B cell (primary cell): ENCODE measurements at regions not wholly inside any gene's neighbourhood (a gene's known extent, or its start where the extent isn't known, plus 50 kb on each side); places are given as distances from the start of the nearest gene placed in this dataset.

Experiments
- ATAC-seq: fragments of 200-7000 bp; cut with Tn5 transposase; one replicate; pipeline ENCODE4 v1.10.0; 2021; ENCODE audit warnings: low read depth, mild to moderate bottlenecking, moderate number of reproducible peaks, moderate library complexity
- CTCF ChIA-PET: fragments of 350-600 bp; sonication (Branson Sonifier 250); formaldehyde crosslinking; loops from one replicate; lab custom pipeline; 2021; ENCODE audit warnings: antibody characterized with exemption, inconsistent platforms; lab: Charles Lee
- POLR2A ChIA-PET: fragments of 350-600 bp; sonication (Branson Sonifier 250); formaldehyde crosslinking; loops from one replicate; lab custom pipeline; 2021; ENCODE audit warnings: antibody characterized with exemption; lab: Charles Lee
- DNase-seq: peaks from one replicate; pipeline ENCODE4 v3.0.0; 2013
- H2AFZ ChIP-seq: 2 replicates; pipeline ENCODE4 v1.6.1; 2012; ENCODE audit warnings: mild to moderate bottlenecking, low read depth, low read length; ENCODE audit not compliant: insufficient read depth, poor library complexity, severe bottlenecking
- H3K27ac ChIP-seq, 2 donors: 1 replicate in 1 of 2; 2 replicates in 1 of 2; pipeline ENCODE4 v1.5.1; 2012 to 2013; ENCODE audit warnings: low read length in 2 of 2, mild to moderate bottlenecking in 2 of 2, moderate library complexity in 1 of 2
- H3K27me3 ChIP-seq, 4 experiments: fragments of 200-600 bp in 1 of 4; sonication (generic) in 1 of 4; replicated peaks in 1 of 4; 1 replicate in 2 of 4; 2 replicates in 2 of 4; pipeline versions ENCODE4 v1.6.1 to v1.7.0; 2013 to 2016; ENCODE audit warnings: low read length in 3 of 4, mild to moderate bottlenecking in 2 of 4, mixed read lengths in 1 of 4, moderate library complexity in 1 of 4; ENCODE audit not compliant: insufficient read depth in 4 of 4, control insufficient read depth in 3 of 4; ENCODE audit errors: control extremely low read depth in 1 of 4
- H3K36me3 ChIP-seq, 2 experiments: replicated peaks in 1 of 2; 1 replicate in 1 of 2; 2 replicates in 1 of 2; pipeline versions ENCODE4 v1.6.1 to v1.7.1; 2013; ENCODE audit warnings: low read length in 1 of 2; ENCODE audit not compliant: insufficient read depth in 2 of 2, control insufficient read depth in 1 of 2; ENCODE audit errors: control extremely low read depth in 1 of 2, extremely low read depth in 1 of 2
- H3K4me1 ChIP-seq, 2 donors: fragments of 200-600 bp in 1 of 2; sonication (generic) in 1 of 2; 1 replicate in 1 of 2; 2 replicates in 1 of 2; pipeline versions ENCODE4 v1.5.1 to v1.6.1; 2013 to 2017; ENCODE audit warnings: low read length in 2 of 2; ENCODE audit not compliant: control insufficient read depth in 2 of 2, insufficient read depth in 2 of 2
- H3K4me2 ChIP-seq: replicated peaks from 2 replicates; pipeline ENCODE3; 2012; ENCODE audit warnings: mild to moderate bottlenecking, low read depth, low read length; ENCODE audit not compliant: poor library complexity, severe bottlenecking
- H3K4me3 ChIP-seq, 5 experiments: fragments of 200-600 bp in 1 of 5; sonication (generic) in 1 of 5; 1 replicate in 3 of 5; 2 replicates in 2 of 5; pipeline versions ENCODE4 v1.5.1 to v1.7.0; 2011 to 2016; ENCODE audit warnings: low read length in 4 of 5, mild to moderate bottlenecking in 4 of 5, low read depth in 2 of 5, control low read depth in 1 of 5, moderate library complexity in 1 of 5; ENCODE audit not compliant: insufficient read depth in 1 of 5; ENCODE audit errors: control extremely low read depth in 1 of 5, extremely low read depth in 1 of 5
- H3K79me2 ChIP-seq: fragments of 200-600 bp; sonication (generic); one replicate; pipeline ENCODE4 v1.6.0; 2016; ENCODE audit warnings: low read length; ENCODE audit not compliant: control insufficient read depth, insufficient read depth
- H3K9ac ChIP-seq: fragments of 200-600 bp; sonication (generic); 2 replicates; pipeline ENCODE4 v1.6.1; 2017; ENCODE audit warnings: mild to moderate bottlenecking, low read length, moderate library complexity
- H3K9me3 ChIP-seq, 3 donors: one replicate each; pipeline versions ENCODE4 v1.6.1 to v1.7.1; 2013; ENCODE audit warnings: low read length in 2 of 3; ENCODE audit not compliant: control insufficient read depth in 2 of 3, insufficient read depth in 1 of 3; ENCODE audit errors: control extremely low read depth in 1 of 3
- H4K20me1 ChIP-seq: 2 replicates; pipeline ENCODE4 v1.6.0; 2012; ENCODE audit warnings: mild to moderate bottlenecking, low read length; ENCODE audit not compliant: insufficient read depth, control insufficient read depth, poor library complexity, severe bottlenecking
- H3K27ac Mint-ChIP-seq: one replicate; pipeline ENCODE4 v1.8.0; 2021; ENCODE audit warnings: mixed read lengths
- H3K27me3 Mint-ChIP-seq: one replicate; pipeline ENCODE4 v1.8.0; 2021; ENCODE audit warnings: mixed read lengths
- H3K4me1 Mint-ChIP-seq: one replicate; pipeline ENCODE4 v1.8.0; 2021; ENCODE audit warnings: mixed read lengths
- H3K4me3 Mint-ChIP-seq: one replicate; pipeline ENCODE4 v1.8.0; 2021; ENCODE audit warnings: mixed read lengths
- H3K9me3 Mint-ChIP-seq: one replicate; pipeline ENCODE4 v1.8.0; 2022; ENCODE audit warnings: mixed read lengths; ENCODE audit not compliant: insufficient read depth
- EZH2 ChIP-seq: IDR thresholded peaks from 2 replicates; pipeline ENCODE4 v1.6.1; 2012; ENCODE audit warnings: borderline replicate concordance, low read depth, mild to moderate bottlenecking, moderate library complexity, low read length; ENCODE audit not compliant: insufficient read depth, poor library complexity, severe bottlenecking
- WGBS: methylation state at CpG from one replicate; pipeline ENCODE4 v1.1.5; 2013; ENCODE audit warnings: missing lambda C conversion rate; ENCODE audit not compliant: insufficient coverage; 5-methylcytosine and 5-hydroxymethylcytosine counted together
- intact Hi-C: fragments of 100-400 bp; cut with micrococcal nuclease; formaldehyde crosslinking; loops from one replicate; pipeline ENCODE4 v1.10.0; 2022
- TF ChIP-seq, protein P1 (sequence below): fragments of 200-600 bp; IDR thresholded peaks from one replicate; pipeline ENCODE4 v1.8.0; 2022; ENCODE audit warnings: antibody characterized with exemption, mild to moderate bottlenecking

DNA sequence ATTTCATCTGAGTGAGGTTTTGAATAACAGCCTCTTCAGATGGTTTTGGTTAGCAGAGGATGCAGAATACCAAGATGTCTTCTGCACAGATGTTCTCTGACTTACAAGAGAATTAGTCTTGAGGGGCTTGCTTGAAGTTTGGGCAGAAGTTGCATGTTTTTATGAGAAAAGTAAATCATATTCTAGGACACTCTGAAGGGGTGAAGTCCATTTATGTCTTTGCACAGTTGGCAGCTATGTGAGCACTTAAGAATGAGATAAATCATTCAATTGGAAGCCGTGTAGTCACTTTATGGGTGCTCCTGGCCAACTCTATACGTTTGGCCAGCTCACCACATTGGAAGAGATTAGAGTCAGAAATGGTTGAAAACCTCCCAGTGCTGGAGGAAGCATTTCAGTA is 252.7 kb upstream of the KCNIP4 start:
- Histone ChIP-seq H3K4me2 (no peak overlapping the region), H3K9me3 (no peaks in the 10 kb centered on the region), H3K4me1 (no peaks in the 10 kb centered on the region), H3K4me3 (no peak overlapping the region), H3K27ac (no peak overlapping the region), H4K20me1 (no peaks in the 10 kb centered on the region), H3K36me3 (no peaks in the 10 kb centered on the region), H3K27me3 (no peaks in the 10 kb centered on the region), H3K9ac (no peak overlapping the region), H3K79me2 (no peaks in the 10 kb centered on the region), H2AFZ (no peak overlapping the region)
- Mint-ChIP-seq H3K27ac (no peak overlapping the region), H3K4me1 (no peaks in the 10 kb centered on the region), H3K27me3 (no peaks in the 10 kb centered on the region), H3K4me3 (no peak overlapping the region), H3K9me3 (no peaks in the 10 kb centered on the region)
- CTCF ChIA-PET = no interaction called here
- DNase-seq (no peak), ATAC-seq (no peak)
- TF ChIP-seq, protein P1, sequence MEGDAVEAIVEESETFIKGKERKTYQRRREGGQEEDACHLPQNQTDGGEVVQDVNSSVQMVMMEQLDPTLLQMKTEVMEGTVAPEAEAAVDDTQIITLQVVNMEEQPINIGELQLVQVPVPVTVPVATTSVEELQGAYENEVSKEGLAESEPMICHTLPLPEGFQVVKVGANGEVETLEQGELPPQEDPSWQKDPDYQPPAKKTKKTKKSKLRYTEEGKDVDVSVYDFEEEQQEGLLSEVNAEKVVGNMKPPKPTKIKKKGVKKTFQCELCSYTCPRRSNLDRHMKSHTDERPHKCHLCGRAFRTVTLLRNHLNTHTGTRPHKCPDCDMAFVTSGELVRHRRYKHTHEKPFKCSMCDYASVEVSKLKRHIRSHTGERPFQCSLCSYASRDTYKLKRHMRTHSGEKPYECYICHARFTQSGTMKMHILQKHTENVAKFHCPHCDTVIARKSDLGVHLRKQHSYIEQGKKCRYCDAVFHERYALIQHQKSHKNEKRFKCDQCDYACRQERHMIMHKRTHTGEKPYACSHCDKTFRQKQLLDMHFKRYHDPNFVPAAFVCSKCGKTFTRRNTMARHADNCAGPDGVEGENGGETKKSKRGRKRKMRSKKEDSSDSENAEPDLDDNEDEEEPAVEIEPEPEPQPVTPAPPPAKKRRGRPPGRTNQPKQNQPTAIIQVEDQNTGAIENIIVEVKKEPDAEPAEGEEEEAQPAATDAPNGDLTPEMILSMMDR = no peak
- TF ChIP-seq EZH2 = no peak
- 44% methylated on average over 1 of the region's 2 CpGs for WGBS
- intact Hi-C loops = no loop called here
- POLR2A ChIA-PET = no interaction called here

DNA sequence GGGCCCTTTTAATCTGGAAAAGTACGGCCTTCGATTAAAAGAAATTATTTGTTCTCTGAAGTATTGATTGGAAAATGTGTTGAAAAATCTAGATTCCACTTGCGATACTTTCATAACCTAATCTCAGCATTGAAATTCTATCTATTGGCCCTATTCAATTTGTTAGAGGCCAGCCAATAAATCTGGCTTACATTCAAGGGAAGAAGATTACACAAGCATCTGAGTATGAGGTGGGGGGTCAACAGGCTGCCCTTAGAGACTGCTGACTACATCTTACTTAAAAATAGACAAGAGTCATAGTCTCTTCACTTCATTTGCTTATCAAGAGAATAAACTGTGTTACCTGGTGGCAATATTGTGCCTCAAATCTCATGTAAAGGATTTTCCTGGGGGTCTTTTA is 248.0 kb upstream of the KCNIP4 start:
- ChIA-PET CTCF (no interaction called here), POLR2A (no interaction called here)
- Histone ChIP-seq H2AFZ (no peak overlapping the region), H4K20me1 (no peaks in the 10 kb centered on the region), H3K27ac (no peak overlapping the region), H3K4me3 (no peak overlapping the region), H3K27me3 (no peaks in the 10 kb centered on the region), H3K4me2 (no peak overlapping the region), H3K4me1 (no peaks in the 10 kb centered on the region), H3K36me3 (no peaks in the 10 kb centered on the region), H3K9ac (no peak overlapping the region), H3K9me3 (no peaks in the 10 kb centered on the region), H3K79me2 (no peaks in the 10 kb centered on the region)
- Mint-ChIP-seq H3K27me3 (no peaks in the 10 kb centered on the region), H3K4me1 (no peaks in the 10 kb centered on the region), H3K27ac (no peak overlapping the region), H3K4me3 (no peak overlapping the region), H3K9me3 (peaks cover 2% of the 10 kb centered on the region)
- intact Hi-C loops = no loop called here
- TF ChIP-seq, protein P1 = no peak
- TF ChIP-seq EZH2 = no peak
- no CpG with 5 or more reads among the region's 3 CpGs for WGBS
- DNase-seq (no peak), ATAC-seq (no peak)
